ENCODE measurements at regions not wholly inside any gene's neighbourhood (a gene's known extent, or its start where the extent isn't known, plus 50 kb on each side); places are given as distances from the start of the nearest gene placed in this dataset.

GRCh38 chr5:75975496-75975895, 107.7 kb upstream of the SV2C start:
- Histone ChIP-seq H3K36me3 (ENCODE audit: insufficient read depth) (no peaks in the 10 kb centered on the region), H3K27ac (ENCODE audit: low read depth) (no peak overlapping the region), H3K4me3 (ENCODE audit: low read depth, low read length) (no peak overlapping the region), H3K4me1 (ENCODE audit: insufficient read depth) (no peaks in the 10 kb centered on the region)
- DNase-seq (ENCODE audit: extremely low spot score) = no peak
- WGBS = 51% methylated on average over 5 of the region's 5 CpGs

- 60% methylated on average over 1 of the region's 1 CpG for whole genome bisulfite sequencing
- Histone ChIP-seq H3K36me3 (ENCODE audit: insufficient read depth) (no peaks in the 10 kb centered on the region), H3K4me3 (ENCODE audit: low read depth, low read length) (no peak overlapping the region)
Measured at GRCh38 chr5:75965292-75965691, 117.9 kb upstream of the SV2C start.

GRCh38 chr5:75964008-75964407, 119.2 kb upstream of the SV2C start:
- no peak for DNase-seq (ENCODE audit: extremely low spot score)
- Histone ChIP-seq H3K36me3 (ENCODE audit: insufficient read depth) (no peaks in the 10 kb centered on the region), H3K4me1 (ENCODE audit: insufficient read depth) (no peaks in the 10 kb centered on the region), H3K27ac (ENCODE audit: low read depth) (no peak overlapping the region), H3K4me3 (ENCODE audit: low read depth, low read length) (no peak overlapping the region)
- WGBS = 78% methylated on average over 2 of the region's 2 CpGs

More at GRCh38 chr5:75965292-75965691, 117.9 kb upstream of the SV2C start:
- DNase-seq (ENCODE audit: extremely low spot score) = no peak
- no peak overlapping the region for H3K27ac ChIP-seq (ENCODE audit: low read depth)
- no peaks in the 10 kb centered on the region for H3K4me1 ChIP-seq (ENCODE audit: insufficient read depth)

DNA sequence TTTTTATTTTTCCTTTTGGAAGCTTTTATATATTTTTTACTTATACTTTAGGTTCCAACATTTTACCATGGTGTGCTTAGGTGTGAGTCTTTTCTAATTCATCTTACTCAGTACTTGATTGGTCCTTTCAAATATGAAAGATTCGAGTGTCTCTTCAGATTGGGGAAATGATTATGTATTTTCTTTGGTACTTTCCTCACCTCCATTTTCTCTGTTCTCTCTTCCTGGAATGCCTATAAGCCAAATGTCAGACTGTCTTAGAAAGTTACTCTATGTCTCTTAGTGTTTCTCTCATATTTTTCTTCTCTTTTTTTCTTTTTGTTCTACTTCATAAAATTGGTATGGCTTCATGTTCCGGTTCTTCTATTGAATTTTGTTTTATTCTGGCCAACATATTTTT, 119.6 kb upstream of the SV2C start:
- Histone ChIP-seq H3K27ac (ENCODE audit: low read depth) (no peak overlapping the region), H3K4me3 (ENCODE audit: low read depth, low read length) (no peak overlapping the region), H3K4me1 (ENCODE audit: insufficient read depth) (no peaks in the 10 kb centered on the region), H3K36me3 (ENCODE audit: insufficient read depth) (no peaks in the 10 kb centered on the region)
- WGBS = 73% methylated on average over 2 of the region's 2 CpGs
- no peak for DNase-seq (ENCODE audit: extremely low spot score)

DNA sequence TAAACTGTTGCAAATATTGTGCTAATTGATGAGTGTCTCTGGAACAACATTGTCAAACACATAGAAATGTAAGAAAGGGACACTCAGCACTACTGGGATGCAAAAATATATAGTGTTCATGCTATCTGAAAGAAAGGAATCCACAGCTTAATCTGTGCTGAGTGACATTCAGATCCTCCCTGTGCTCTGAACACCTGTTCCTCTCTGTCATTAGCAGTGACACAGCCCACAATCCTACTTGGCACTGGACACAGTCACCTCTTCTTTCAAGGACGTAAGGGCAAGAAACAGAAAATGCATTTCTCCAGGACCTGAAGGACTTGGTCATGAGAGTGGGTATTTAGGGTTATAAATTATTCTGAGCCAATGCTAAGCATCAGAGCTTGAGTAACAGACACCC, 121.4 kb upstream of the SV2C start:
- WGBS = 74% methylated on average over 1 of the region's 1 CpG
- Histone ChIP-seq H3K4me3 (ENCODE audit: low read depth, low read length) (no peak overlapping the region), H3K27ac (ENCODE audit: low read depth) (no peak overlapping the region), H3K36me3 (ENCODE audit: insufficient read depth) (no peaks in the 10 kb centered on the region), H3K4me1 (ENCODE audit: insufficient read depth) (no peaks in the 10 kb centered on the region)
- no peak for DNase-seq (ENCODE audit: extremely low spot score)

GRCh38 chr5:75960129-75960528, 123.1 kb upstream of the SV2C start:
- Histone ChIP-seq H3K36me3 (ENCODE audit: insufficient read depth) (no peaks in the 10 kb centered on the region), H3K4me1 (ENCODE audit: insufficient read depth) (no peaks in the 10 kb centered on the region), H3K27ac (ENCODE audit: low read depth) (no peak overlapping the region), H3K4me3 (ENCODE audit: low read depth, low read length) (no peak overlapping the region)
- no peak for DNase-seq (ENCODE audit: extremely low spot score)

DNA sequence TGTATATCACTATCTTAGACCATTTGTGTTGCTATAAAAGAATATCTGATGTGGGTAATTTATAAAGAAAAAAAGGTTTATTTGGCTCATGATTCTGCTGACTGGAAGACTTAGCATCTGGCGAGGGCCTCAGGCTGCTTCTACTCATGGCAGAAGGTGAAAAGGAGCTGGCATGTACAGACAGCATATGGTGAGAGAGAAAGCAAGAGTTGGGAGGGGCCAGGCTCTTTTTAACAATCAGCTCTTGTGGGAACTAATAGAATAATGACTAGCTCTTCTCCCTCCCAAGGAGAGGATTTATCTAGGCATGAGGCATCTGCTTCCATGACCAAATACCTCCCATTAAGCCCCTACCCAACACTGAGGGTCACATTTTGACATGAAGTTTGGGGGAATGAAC, 130.2 kb upstream of the SV2C start:
- Histone ChIP-seq H3K4me3 (ENCODE audit: low read depth, low read length) (no peak overlapping the region), H3K4me1 (ENCODE audit: insufficient read depth) (no peaks in the 10 kb centered on the region), H3K27ac (ENCODE audit: low read depth) (no peak overlapping the region), H3K36me3 (ENCODE audit: insufficient read depth) (no peaks in the 10 kb centered on the region)
- DNase-seq (ENCODE audit: extremely low spot score) = no peak
- 65% methylated on average over 1 of the region's 1 CpG for WGBS

- Histone ChIP-seq H3K4me3 (ENCODE audit: low read depth, low read length) (no peak overlapping the region), H3K27ac (ENCODE audit: low read depth) (no peak overlapping the region), H3K4me1 (ENCODE audit: insufficient read depth) (no peaks in the 10 kb centered on the region), H3K36me3 (ENCODE audit: insufficient read depth) (no peaks in the 10 kb centered on the region)
- no peak for DNase-seq (ENCODE audit: extremely low spot score)
- 52% methylated on average over 1 of the region's 1 CpG for WGBS
Measured at GRCh38 chr5:75952291-75952690, 130.9 kb upstream of the SV2C start.

DNA sequence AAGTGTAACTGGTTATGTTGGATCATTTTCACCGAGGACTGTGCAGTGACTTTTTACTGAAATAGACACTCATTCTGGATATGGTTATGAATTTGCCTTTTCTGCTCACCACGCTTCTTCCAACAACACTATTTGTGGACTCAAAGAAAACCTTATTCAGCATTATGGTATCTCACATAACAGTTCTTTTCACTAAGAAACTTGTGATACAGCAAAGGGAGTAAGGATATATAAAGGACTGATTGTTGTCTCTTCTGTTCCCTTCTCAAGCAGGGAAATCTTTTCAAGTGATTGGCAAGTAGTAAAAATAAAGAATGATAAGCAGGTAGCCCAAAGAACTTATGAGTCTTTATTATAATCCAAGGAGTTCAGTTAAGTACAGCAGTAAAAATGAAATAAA, 131.5 kb upstream of the SV2C start:
- Histone ChIP-seq H3K36me3 (ENCODE audit: insufficient read depth) (no peaks in the 10 kb centered on the region), H3K4me1 (ENCODE audit: insufficient read depth) (no peaks in the 10 kb centered on the region), H3K4me3 (ENCODE audit: low read depth, low read length) (no peak overlapping the region), H3K27ac (ENCODE audit: low read depth) (no peak overlapping the region)
- no peak for DNase-seq (ENCODE audit: extremely low spot score)
- WGBS = 84% methylated on average over 2 of the region's 2 CpGs

GRCh38 chr5:75951158-75951557, 132.0 kb upstream of the SV2C start:
- peak; percentile 1 for DNase-seq (ENCODE audit: extremely low spot score)
- no peaks in the 10 kb centered on the region for H3K36me3 ChIP-seq (ENCODE audit: insufficient read depth)
- H3K27ac ChIP-seq (ENCODE audit: low read depth) = no peak overlapping the region
- 40% methylated on average over 1 of the region's 1 CpG for WGBS
- H3K4me3 ChIP-seq (ENCODE audit: low read depth, low read length) = no peak overlapping the region
- no peaks in the 10 kb centered on the region for H3K4me1 ChIP-seq (ENCODE audit: insufficient read depth)

DNA sequence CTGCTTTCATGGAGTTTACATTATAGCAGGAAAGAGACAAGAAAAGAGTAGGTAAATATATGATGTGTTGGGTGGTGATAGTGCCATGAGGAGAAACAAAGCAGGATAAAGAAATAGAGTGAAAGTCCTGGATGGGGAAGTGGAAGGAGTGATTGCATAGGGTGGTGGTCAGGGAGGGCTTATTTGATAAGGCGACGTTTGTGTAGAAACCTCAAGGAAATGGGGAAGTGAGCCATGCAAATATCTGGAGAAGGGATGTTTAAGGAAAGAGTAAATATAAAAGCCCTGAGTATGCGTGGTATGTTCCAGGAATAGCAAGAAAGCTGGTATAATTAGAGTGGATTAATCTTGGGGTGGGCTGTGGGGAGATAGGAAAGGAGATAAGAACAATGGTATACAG, 134.7 kb upstream of the SV2C start:
- H3K36me3 ChIP-seq (ENCODE audit: insufficient read depth) = no peaks in the 10 kb centered on the region
- no peaks in the 10 kb centered on the region for H3K4me1 ChIP-seq (ENCODE audit: insufficient read depth)
- H3K27ac ChIP-seq (ENCODE audit: low read depth) = no peak overlapping the region
- WGBS = 72% methylated on average over 3 of the region's 3 CpGs
- DNase-seq (ENCODE audit: extremely low spot score) = no peak
- no peak overlapping the region for H3K4me3 ChIP-seq (ENCODE audit: low read depth, low read length)

GRCh38 chr5:75940418-75940817, 142.8 kb upstream of the SV2C start:
- Histone ChIP-seq H3K27ac (ENCODE audit: low read depth) (no peak overlapping the region), H3K36me3 (ENCODE audit: insufficient read depth) (no peaks in the 10 kb centered on the region), H3K4me1 (ENCODE audit: insufficient read depth) (no peaks in the 10 kb centered on the region), H3K4me3 (ENCODE audit: low read depth, low read length) (no peak overlapping the region)
- DNase-seq (ENCODE audit: extremely low spot score) = no peak
- WGBS = 60% methylated on average over 2 of the region's 2 CpGs

DNA sequence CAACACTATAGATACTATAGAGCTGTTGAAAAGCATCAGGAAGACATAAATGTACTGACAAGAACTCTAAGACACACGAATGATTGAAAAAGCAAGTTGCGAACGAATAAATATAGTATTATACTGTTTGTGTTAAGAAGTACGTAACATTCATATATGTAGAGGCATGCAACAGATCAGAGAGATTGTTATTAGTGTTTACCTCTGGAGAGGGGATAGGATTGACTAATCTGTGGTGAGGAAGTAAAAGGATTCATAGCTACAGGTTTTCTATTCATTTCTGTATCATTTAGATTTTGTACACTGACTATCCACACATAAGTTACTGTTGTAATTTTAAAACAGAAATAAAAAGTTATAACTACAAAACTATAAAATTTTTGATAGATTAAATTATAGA, 147.6 kb upstream of the SV2C start:
- H3K27ac ChIP-seq (ENCODE audit: low read depth) = no peak overlapping the region
- WGBS = 56% methylated on average over 4 of the region's 4 CpGs
- no peak overlapping the region for H3K4me3 ChIP-seq (ENCODE audit: low read depth, low read length)
- DNase-seq (ENCODE audit: extremely low spot score) = no peak
- H3K36me3 ChIP-seq (ENCODE audit: insufficient read depth) = no peaks in the 10 kb centered on the region
- H3K4me1 ChIP-seq (ENCODE audit: insufficient read depth) = no peaks in the 10 kb centered on the region

- Histone ChIP-seq H3K4me1 (ENCODE audit: insufficient read depth) (no peaks in the 10 kb centered on the region), H3K27ac (ENCODE audit: low read depth) (no peak overlapping the region), H3K4me3 (ENCODE audit: low read depth, low read length) (no peak overlapping the region), H3K36me3 (ENCODE audit: insufficient read depth) (no peaks in the 10 kb centered on the region)
- no peak for DNase-seq (ENCODE audit: extremely low spot score)
- 40% methylated on average over 3 of the region's 3 CpGs for WGBS
Measured at GRCh38 chr5:75933489-75933888, 149.7 kb upstream of the SV2C start.

DNA sequence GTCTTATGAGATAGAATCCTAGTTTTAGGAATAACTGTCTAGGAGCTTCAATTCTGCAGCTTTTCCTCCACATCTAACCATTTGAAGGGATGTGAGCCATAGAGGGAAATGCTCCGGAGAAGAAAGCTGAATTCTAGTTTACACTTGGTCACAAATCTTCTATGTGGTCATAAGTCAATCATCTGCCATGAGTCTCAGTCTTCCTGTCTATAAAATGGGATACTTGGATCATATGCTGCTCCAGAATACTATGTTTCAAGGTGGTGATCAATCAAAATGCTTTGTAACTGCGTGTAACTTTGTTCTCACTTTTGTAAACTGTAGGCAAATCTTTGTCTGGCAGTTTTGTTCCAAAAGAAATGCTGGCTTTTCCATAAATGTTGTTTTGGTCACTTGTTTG, 152.0 kb upstream of the SV2C start:
- Histone ChIP-seq H3K4me1 (ENCODE audit: insufficient read depth) (no peaks in the 10 kb centered on the region), H3K4me3 (ENCODE audit: low read depth, low read length) (no peak overlapping the region), H3K27ac (ENCODE audit: low read depth) (no peak overlapping the region), H3K36me3 (ENCODE audit: insufficient read depth) (no peaks in the 10 kb centered on the region)
- DNase-seq (ENCODE audit: extremely low spot score) = no peak
- 76% methylated on average over 2 of the region's 2 CpGs for WGBS

All from urinary bladder (tissue), 3 donors.